ENCODE measurements at regions not wholly inside any gene's neighbourhood (a gene's known extent, or its start where the extent isn't known, plus 50 kb on each side); places are given as distances from the start of the nearest gene placed in this dataset.

GRCh38 chrX:13419918-13420317, 100.1 kb upstream of the ATXN3L start:
- TF ChIP-seq CTCF (conservative IDR thresholded peaks at IDR 0.05 in 1 of 2, IDR thresholded peaks at IDR 0.05 in 1 of 2; ENCODE audit: low read depth in 1 of 2, low read length in 2 of 2) (no peak), EZH2 (IDR thresholded peaks at IDR 0.05; ENCODE audit: low read length, missing control alignments) (no peak)
